ENCODE measurements at regions not wholly inside any gene's neighbourhood (a gene's known extent, or its start where the extent isn't known, plus 50 kb on each side); places are given as distances from the start of the nearest gene placed in this dataset.

GRCh38 chr5:72641164-72641563, 134.0 kb upstream of the ZNF366 start:
- TF ChIP-seq ZNF274 (IDR thresholded peaks at IDR 0.05; ENCODE audit: low read depth, low read length) (no peak), SUZ12 (IDR thresholded peaks at IDR 0.05; ENCODE audit: extremely low read depth, insufficient read depth, insufficient read length) (no peak), YY1 (IDR thresholded peaks at IDR 0.05; ENCODE audit: insufficient read depth, insufficient read length) (no peak)

Measured in NT2/D1 (cell line).